Activated B cell treated with CpG ODN at 0.5 μM for 24 hours (primary cell): ENCODE measurements at regions not wholly inside any gene's neighbourhood (a gene's known extent, or its start where the extent isn't known, plus 50 kb on each side); places are given as distances from the start of the nearest gene placed in this dataset.

Experiments used
- ATAC-seq: fragments of 200-7000 bp; cut with Tn5 transposase; one replicate; pipeline ENCODE4 v1.10.0; 2021; ENCODE audit warnings: low read depth, mild to moderate bottlenecking, moderate library complexity
- CTCF ChIA-PET: fragments of 350-600 bp; sonication (Branson Sonifier 250); formaldehyde crosslinking; loops from one replicate; lab custom pipeline; 2021; ENCODE audit warnings: antibody characterized with exemption; lab: Charles Lee
- POLR2A ChIA-PET: fragments of 350-600 bp; sonication (Branson Sonifier 250); formaldehyde crosslinking; loops from one replicate; lab custom pipeline; 2021; ENCODE audit warnings: antibody characterized with exemption; lab: Charles Lee
- DNase-seq: peaks from one replicate; pipeline ENCODE4 v3.0.0; 2022
- H3K27ac Mint-ChIP-seq: one replicate; pipeline ENCODE4 v1.8.0; 2020; ENCODE audit warnings: mixed read lengths
- H3K27me3 Mint-ChIP-seq: one replicate; pipeline ENCODE4 v1.8.0; 2021; ENCODE audit warnings: mixed read lengths
- H3K36me3 Mint-ChIP-seq: one replicate; pipeline ENCODE4 v1.8.0; 2021; ENCODE audit warnings: low read depth, mixed read lengths
- H3K4me1 Mint-ChIP-seq: one replicate; pipeline ENCODE4 v1.8.0; 2021; ENCODE audit warnings: mixed read lengths
- H3K4me3 Mint-ChIP-seq: one replicate; pipeline ENCODE4 v1.8.0; 2020; ENCODE audit warnings: mild to moderate bottlenecking, mixed read lengths
- H3K9me3 Mint-ChIP-seq: one replicate; pipeline ENCODE4 v1.8.0; 2020; ENCODE audit warnings: mixed read lengths
- intact Hi-C: fragments of 100-400 bp; cut with micrococcal nuclease; formaldehyde crosslinking; loops from one replicate; pipeline ENCODE4 v1.15.1; 2024
- TF ChIP-seq, protein P1 (sequence below): fragments of 200-600 bp; IDR thresholded peaks from one replicate; pipeline ENCODE4 v1.8.0; 2022; ENCODE audit warnings: antibody characterized with exemption, mild to moderate bottlenecking

DNA sequence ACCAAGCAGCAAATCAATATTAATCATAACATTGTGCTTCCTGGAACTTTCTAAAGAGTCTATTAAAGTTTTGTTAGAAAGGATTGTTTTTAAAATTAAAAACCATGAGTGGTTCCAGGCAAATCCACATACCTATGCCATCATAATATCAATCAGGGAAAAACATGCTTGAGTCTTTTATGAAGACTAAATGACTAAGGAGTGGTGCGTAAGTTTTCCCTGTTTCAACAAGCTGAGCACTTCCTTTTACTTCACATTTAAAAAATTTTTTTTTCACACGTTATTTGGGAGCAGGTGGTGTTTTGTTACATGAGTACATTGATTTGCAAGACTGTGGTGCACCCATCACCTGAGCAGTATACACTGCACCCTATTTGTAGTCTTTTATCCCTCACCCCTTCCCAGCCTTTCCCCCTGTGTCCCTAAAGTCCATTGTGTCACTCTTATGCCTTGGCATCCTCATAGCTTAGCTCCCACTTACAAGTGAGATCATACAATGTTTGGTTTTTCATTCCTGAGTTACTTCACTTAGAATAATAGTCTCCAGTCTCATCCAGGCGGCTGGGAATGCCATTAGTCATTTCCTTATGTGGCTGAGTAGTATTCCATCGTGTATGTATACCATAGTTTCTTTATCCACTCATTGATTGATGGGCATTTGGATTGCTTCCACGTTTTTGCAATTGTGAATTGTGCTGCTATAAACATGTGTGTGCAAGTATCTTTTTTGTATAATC is 1190.3 kb upstream of the RAG2 start:
- ChIA-PET CTCF (no interaction called here), POLR2A (no interaction called here)
- H3K4me3 Mint-ChIP-seq = no peak overlapping the region
- H3K36me3 Mint-ChIP-seq = no peaks in the 10 kb centered on the region
- ATAC-seq = no peak
- H3K9me3 Mint-ChIP-seq = peaks cover 5% of the 10 kb centered on the region
- H3K27me3 Mint-ChIP-seq = no peaks in the 10 kb centered on the region
- DNase-seq = no peak
- intact Hi-C loops = no loop called here
- H3K27ac Mint-ChIP-seq = no peak overlapping the region
- H3K4me1 Mint-ChIP-seq = no peaks in the 10 kb centered on the region
- TF ChIP-seq, protein P1, sequence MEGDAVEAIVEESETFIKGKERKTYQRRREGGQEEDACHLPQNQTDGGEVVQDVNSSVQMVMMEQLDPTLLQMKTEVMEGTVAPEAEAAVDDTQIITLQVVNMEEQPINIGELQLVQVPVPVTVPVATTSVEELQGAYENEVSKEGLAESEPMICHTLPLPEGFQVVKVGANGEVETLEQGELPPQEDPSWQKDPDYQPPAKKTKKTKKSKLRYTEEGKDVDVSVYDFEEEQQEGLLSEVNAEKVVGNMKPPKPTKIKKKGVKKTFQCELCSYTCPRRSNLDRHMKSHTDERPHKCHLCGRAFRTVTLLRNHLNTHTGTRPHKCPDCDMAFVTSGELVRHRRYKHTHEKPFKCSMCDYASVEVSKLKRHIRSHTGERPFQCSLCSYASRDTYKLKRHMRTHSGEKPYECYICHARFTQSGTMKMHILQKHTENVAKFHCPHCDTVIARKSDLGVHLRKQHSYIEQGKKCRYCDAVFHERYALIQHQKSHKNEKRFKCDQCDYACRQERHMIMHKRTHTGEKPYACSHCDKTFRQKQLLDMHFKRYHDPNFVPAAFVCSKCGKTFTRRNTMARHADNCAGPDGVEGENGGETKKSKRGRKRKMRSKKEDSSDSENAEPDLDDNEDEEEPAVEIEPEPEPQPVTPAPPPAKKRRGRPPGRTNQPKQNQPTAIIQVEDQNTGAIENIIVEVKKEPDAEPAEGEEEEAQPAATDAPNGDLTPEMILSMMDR = no peak

DNA sequence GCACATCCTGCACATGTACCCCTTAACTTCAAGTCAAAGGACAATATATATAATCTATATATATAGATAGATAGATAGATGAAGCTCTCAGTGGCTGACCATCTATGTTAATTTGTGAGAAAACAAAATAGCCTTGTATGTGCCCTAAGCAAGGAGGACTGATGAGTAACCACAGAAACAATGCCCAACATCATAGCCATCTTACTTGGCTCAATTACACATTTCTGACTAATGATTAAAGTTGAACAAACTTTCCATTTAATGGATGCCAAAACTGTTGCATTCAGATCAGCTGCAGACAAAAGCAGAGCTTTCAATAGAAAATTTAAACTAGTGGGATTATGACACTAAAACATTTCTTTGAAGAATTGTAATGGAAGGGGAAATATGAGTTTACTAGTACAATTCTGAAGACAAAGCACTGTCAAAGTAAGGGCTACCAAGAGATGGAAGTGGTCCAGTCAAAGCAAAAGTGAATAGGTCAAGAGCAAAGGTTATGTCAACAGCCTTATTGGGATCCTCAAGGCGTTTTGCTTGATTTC is 1188.2 kb upstream of the RAG2 start:
- no peak for ATAC-seq
- no peak overlapping the region for H3K27ac Mint-ChIP-seq
- H3K27me3 Mint-ChIP-seq = no peaks in the 10 kb centered on the region
- TF ChIP-seq, protein P1 = no peak
- CTCF ChIA-PET = no interaction called here
- DNase-seq = no peak
- H3K4me1 Mint-ChIP-seq = no peaks in the 10 kb centered on the region
- H3K4me3 Mint-ChIP-seq = no peak overlapping the region
- H3K36me3 Mint-ChIP-seq = no peaks in the 10 kb centered on the region
- POLR2A ChIA-PET = no interaction called here
- intact Hi-C loops = no loop called here
- peaks cover 17% of the 10 kb centered on the region for H3K9me3 Mint-ChIP-seq

DNA sequence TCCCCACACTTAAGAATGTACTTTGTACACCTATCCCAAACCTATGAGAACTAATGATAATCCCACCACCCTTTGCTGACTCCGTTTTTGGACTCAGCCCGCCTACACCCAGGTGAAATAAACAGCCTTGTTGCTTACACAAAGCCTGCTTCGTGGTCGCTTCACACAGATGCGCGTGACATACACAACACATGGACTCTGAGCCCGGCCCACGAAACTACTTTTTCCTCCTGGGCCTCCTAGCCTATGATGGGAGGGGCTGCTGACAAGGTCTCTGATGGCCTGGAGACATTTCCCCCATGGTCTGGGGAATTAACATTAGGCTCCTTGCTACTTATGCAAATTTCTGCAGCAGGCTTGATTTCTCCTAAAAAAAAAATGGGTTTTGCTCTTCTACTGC is 1176.4 kb upstream of the RAG2 start:
- intact Hi-C loops = no loop called here
- H3K9me3 Mint-ChIP-seq = peaks cover 7% of the 10 kb centered on the region
- POLR2A ChIA-PET = no interaction called here
- CTCF ChIA-PET = no interaction called here
- H3K36me3 Mint-ChIP-seq = no peaks in the 10 kb centered on the region
- TF ChIP-seq, protein P1 = no peak
- no peak for DNase-seq
- H3K27me3 Mint-ChIP-seq = no peaks in the 10 kb centered on the region
- no peaks in the 10 kb centered on the region for H3K4me1 Mint-ChIP-seq
- H3K27ac Mint-ChIP-seq = no peak overlapping the region
- H3K4me3 Mint-ChIP-seq = no peak overlapping the region
- ATAC-seq = no peak

DNA sequence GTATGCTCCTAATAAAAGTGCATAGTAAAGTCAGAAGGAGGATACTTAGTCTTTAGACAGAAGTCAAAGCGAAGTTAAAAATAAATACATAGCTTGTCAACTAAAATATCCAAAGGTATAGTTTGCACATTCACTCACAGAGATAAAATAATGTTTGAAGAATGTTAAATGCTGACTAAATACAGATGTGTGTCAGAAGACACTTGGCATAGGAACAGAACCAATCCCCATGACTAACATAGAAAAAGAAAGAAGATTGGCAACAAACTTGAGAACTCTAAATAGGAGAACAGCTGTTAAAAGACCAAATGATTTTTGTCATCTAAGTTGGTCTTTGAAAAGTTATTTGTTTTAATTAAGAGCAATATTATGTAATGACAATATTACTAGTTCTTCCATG is 1172.1 kb upstream of the RAG2 start:
- Mint-ChIP-seq H3K36me3 (no peaks in the 10 kb centered on the region), H3K4me1 (no peaks in the 10 kb centered on the region), H3K4me3 (no peak overlapping the region), H3K27ac (no peak overlapping the region), H3K9me3 (peaks cover 6% of the 10 kb centered on the region), H3K27me3 (no peaks in the 10 kb centered on the region)
- ChIA-PET POLR2A (no interaction called here), CTCF (no interaction called here)
- intact Hi-C loops = no loop called here
- TF ChIP-seq, protein P1 = no peak
- DNase-seq (no peak), ATAC-seq (no peak)

DNA sequence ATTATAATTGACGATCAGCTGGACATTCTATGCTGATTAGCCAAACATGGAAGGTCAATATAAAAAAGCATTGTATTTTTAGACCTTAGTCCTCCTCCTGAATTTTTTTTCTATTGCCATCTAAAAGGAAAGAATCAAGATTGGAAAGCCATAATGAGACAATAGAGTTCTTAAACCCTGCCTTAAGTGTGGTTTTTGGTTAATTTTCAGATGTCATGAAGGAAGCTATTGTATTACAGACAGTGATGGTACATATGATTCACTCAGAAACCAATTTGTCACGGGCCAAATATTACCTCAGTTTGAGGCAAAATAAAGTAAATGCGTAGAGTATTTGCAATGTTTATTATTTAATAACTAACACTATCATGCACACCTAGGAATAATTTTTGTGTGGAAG is 1164.0 kb upstream of the RAG2 start:
- ATAC-seq (no peak), DNase-seq (no peak)
- no peaks in the 10 kb centered on the region for H3K36me3 Mint-ChIP-seq
- POLR2A ChIA-PET = no interaction called here
- H3K4me3 Mint-ChIP-seq = no peak overlapping the region
- TF ChIP-seq, protein P1 = no peak
- no peaks in the 10 kb centered on the region for H3K27me3 Mint-ChIP-seq
- intact Hi-C loops = no loop called here
- no peaks in the 10 kb centered on the region for H3K4me1 Mint-ChIP-seq
- no peak overlapping the region for H3K27ac Mint-ChIP-seq
- peaks cover 9% of the 10 kb centered on the region for H3K9me3 Mint-ChIP-seq
- CTCF ChIA-PET = no interaction called here
